ENCODE measurements at regions not wholly inside any gene's neighbourhood (a gene's known extent, or its start where the extent isn't known, plus 50 kb on each side); places are given as distances from the start of the nearest gene placed in this dataset.
"Not testable (repeated sequence)": the region's sequence is repeated elsewhere in the genome, so short reads cannot be mapped to it uniquely, and the experiment has no call there.

GRCh38 chr10:35870665-35871310, 228.7 kb upstream of the FZD8 start:
- H3K4me3 ChIP-seq = no peak overlapping the region
- no peaks in the 10 kb centered on the region for H3K36me3 ChIP-seq (ENCODE audit: low read depth, missing control alignments)
- no peaks in the 10 kb centered on the region for H3K9me3 ChIP-seq
- 54 to 59% methylated on average over 5 of the region's 5 CpGs for WGBS, 2 donors
- intact Hi-C loops (cut with DNase I; ENCODE audit: low total_unique reads) = no loop called here
- no peak for DNase-seq
- H3K27me3 ChIP-seq = no peaks in the 10 kb centered on the region
- no peak overlapping the region for H3K27ac ChIP-seq
- H3K4me1 ChIP-seq = no peaks in the 10 kb centered on the region
- TF ChIP-seq POLR2A (IDR thresholded peaks at IDR 0.05) = no peak
- no peak for TF ChIP-seq CTCF (IDR thresholded peaks at IDR 0.05)

- H3K4me3 ChIP-seq; DNase-seq; H3K27ac ChIP-seq; H3K4me1 ChIP-seq; intact Hi-C loops (cut with DNase I; ENCODE audit: low total_unique reads); H3K9me3 ChIP-seq; H3K36me3 ChIP-seq (ENCODE audit: low read depth, missing control alignments); H3K27me3 ChIP-seq: not testable (repeated sequence)
- 76 to 77% methylated on average over 18 to 21 of the region's 25 CpGs for WGBS, 2 donors
Measured at GRCh38 chr10:35858676-35859283, 216.7 kb upstream of the FZD8 start.

GRCh38 chr10:35857860-35858259, 215.8 kb upstream of the FZD8 start:
- WGBS, 2 donors = 73 to 77% methylated on average over 1 of the region's 1 CpG
- H3K9me3 ChIP-seq = no peaks in the 10 kb centered on the region
- H3K27ac ChIP-seq = no peak overlapping the region
- H3K4me3 ChIP-seq = no peak overlapping the region
- H3K4me1 ChIP-seq = no peaks in the 10 kb centered on the region
- TF ChIP-seq CTCF (IDR thresholded peaks at IDR 0.05) = no peak
- TF ChIP-seq POLR2A (IDR thresholded peaks at IDR 0.05) = no peak
- H3K27me3 ChIP-seq = no peaks in the 10 kb centered on the region
- intact Hi-C loops (cut with DNase I; ENCODE audit: low total_unique reads) = no loop called here
- no peaks in the 10 kb centered on the region for H3K36me3 ChIP-seq (ENCODE audit: low read depth, missing control alignments)
- no peak for DNase-seq

GRCh38 chr10:35855155-35855947, 213.3 kb upstream of the FZD8 start:
- no peak overlapping the region for H3K4me3 ChIP-seq
- no peak for DNase-seq
- no peak for TF ChIP-seq CTCF (IDR thresholded peaks at IDR 0.05)
- 67 to 82% methylated on average over 1 of the region's 1 CpG for WGBS, 2 donors
- H3K9me3 ChIP-seq = no peaks in the 10 kb centered on the region
- no peaks in the 10 kb centered on the region for H3K27me3 ChIP-seq
- H3K36me3 ChIP-seq (ENCODE audit: low read depth, missing control alignments) = no peaks in the 10 kb centered on the region
- H3K4me1 ChIP-seq = no peaks in the 10 kb centered on the region
- H3K27ac ChIP-seq = no peak overlapping the region
- intact Hi-C loops (cut with DNase I; ENCODE audit: low total_unique reads) = no loop called here

GRCh38 chr10:35854661-35855060, 212.6 kb upstream of the FZD8 start:
- Histone ChIP-seq H3K27me3 (no peaks in the 10 kb centered on the region), H3K4me3 (no peak overlapping the region), H3K9me3 (no peaks in the 10 kb centered on the region), H3K27ac (no peak overlapping the region), H3K36me3 (ENCODE audit: low read depth, missing control alignments) (no peaks in the 10 kb centered on the region), H3K4me1 (no peaks in the 10 kb centered on the region)
- intact Hi-C loops (cut with DNase I; ENCODE audit: low total_unique reads) = no loop called here
- TF ChIP-seq CTCF (IDR thresholded peaks at IDR 0.05) (no peak), POLR2A (IDR thresholded peaks at IDR 0.05) (no peak)
- 74 to 86% methylated on average over 2 of the region's 2 CpGs for WGBS, 2 donors
- no peak for DNase-seq
